ENCODE measurements at regions not wholly inside any gene's neighbourhood (a gene's known extent, or its start where the extent isn't known, plus 50 kb on each side); places are given as distances from the start of the nearest gene placed in this dataset.

DNA sequence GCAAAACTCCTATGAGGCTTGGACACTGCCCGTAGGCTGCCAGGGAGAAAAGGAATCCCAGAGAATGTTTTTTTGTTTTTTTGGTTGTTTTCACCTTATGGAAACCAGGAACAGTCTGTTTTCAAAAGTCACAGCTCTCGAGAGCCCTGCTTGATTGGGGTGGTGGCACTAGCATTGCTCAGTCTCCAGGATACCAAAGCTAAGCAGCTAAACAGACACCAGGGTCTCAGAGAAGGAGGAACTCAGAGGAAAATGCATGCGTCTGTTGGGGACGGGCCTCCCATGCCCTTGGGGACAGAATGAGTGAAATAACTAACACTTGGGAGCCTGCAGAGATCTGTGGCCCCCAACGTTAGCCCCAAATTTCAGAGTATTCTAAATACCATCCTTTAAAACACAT, 178.8 kb downstream of the SOX9 start:
- Histone ChIP-seq H3K27me3 (no peaks in the 10 kb centered on the region), H3K9me3 (no peaks in the 10 kb centered on the region), H3K4me3 (no peak overlapping the region), H3K4me1 (peaks cover 0 to 11% of the 10 kb centered on the region in 2 donors), H3K27ac (no peak overlapping the region), H3K36me3 (no peaks in the 10 kb centered on the region)
- no peak for DNase-seq (ENCODE audit: low spot score)
- no peak for TF ChIP-seq CTCF (IDR thresholded peaks at IDR 0.05)

DNA sequence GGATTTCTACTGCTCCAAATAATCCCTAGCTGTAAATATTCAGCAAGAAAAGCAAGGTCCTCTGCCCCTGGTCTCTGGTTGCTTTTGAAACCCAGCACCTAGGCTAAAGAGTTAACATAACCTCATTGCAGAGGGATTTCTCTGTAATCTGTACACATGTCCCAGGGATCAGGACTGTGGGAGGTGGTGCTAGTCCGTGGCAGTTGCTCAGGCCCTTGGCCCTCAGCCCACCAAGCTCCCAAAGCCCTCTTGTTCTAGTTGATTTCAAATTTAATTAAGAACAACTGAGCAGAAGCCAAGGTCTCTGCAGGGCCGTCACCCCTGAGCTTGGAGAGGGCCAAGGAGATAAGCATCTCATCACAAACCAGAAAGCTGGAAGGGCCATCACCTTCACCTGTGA, 181.1 kb downstream of the SOX9 start:
- Histone ChIP-seq H3K9me3 (no peaks in the 10 kb centered on the region), H3K4me1 (peaks cover 0 to 11% of the 10 kb centered on the region in 2 donors), H3K27me3 (no peaks in the 10 kb centered on the region), H3K27ac (no peak overlapping the region), H3K4me3 (no peak overlapping the region), H3K36me3 (no peaks in the 10 kb centered on the region)
- no peak for TF ChIP-seq CTCF (IDR thresholded peaks at IDR 0.05)
- no peak for DNase-seq (ENCODE audit: low spot score)

GRCh38 chr17:72302735-72303134, 181.9 kb downstream of the SOX9 start:
- TF ChIP-seq CTCF (IDR thresholded peaks at IDR 0.05) = no peak

GRCh38 chr17:72303787-72304733, 183.2 kb downstream of the SOX9 start:
- no peaks in the 10 kb centered on the region for H3K4me1 ChIP-seq
- H3K27me3 ChIP-seq = no peaks in the 10 kb centered on the region
- no peak overlapping the region for H3K4me3 ChIP-seq
- no peak for DNase-seq (ENCODE audit: low spot score)
- TF ChIP-seq CTCF (IDR thresholded peaks at IDR 0.05) = no peak
- H3K36me3 ChIP-seq = no peaks in the 10 kb centered on the region
- no peak overlapping the region for H3K27ac ChIP-seq
- no peaks in the 10 kb centered on the region for H3K9me3 ChIP-seq

More at GRCh38 chr17:72302735-72303134, 181.9 kb downstream of the SOX9 start:
- no peaks in the 10 kb centered on the region for H3K9me3 ChIP-seq
- DNase-seq (ENCODE audit: low spot score) = no peak
- no peaks in the 10 kb centered on the region for H3K27me3 ChIP-seq
- H3K36me3 ChIP-seq = no peaks in the 10 kb centered on the region
- H3K4me3 ChIP-seq = no peak overlapping the region
- H3K27ac ChIP-seq = no peak overlapping the region
- peaks cover 0 to 2% of the 10 kb centered on the region in 2 donors for H3K4me1 ChIP-seq

DNA sequence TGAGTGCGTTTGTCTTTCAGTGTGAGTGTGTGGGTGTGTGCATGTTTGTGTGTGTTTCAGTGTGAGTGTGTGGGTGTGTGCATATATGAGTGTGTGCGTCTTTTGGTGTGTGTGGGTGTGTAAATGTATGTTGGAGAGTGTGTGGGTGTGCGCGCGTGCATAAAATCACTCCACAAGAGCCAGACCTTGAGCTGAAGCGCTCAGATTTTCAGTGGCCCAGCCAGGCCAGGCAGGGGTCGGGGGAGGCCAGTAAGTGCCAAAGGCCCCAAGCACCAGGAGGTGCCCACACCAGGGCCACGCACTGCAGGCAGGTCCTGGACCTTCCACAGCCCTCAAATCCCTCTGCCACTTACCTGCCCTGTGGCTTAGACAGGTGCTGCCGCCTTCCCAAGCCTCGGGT, 184.0 kb downstream of the SOX9 start:
- no peaks in the 10 kb centered on the region for H3K4me1 ChIP-seq
- no peaks in the 10 kb centered on the region for H3K27me3 ChIP-seq
- no peak for TF ChIP-seq CTCF (IDR thresholded peaks at IDR 0.05)
- H3K27ac ChIP-seq = no peak overlapping the region
- no peaks in the 10 kb centered on the region for H3K9me3 ChIP-seq
- no peak overlapping the region for H3K4me3 ChIP-seq
- DNase-seq (ENCODE audit: low spot score) = no peak
- no peaks in the 10 kb centered on the region for H3K36me3 ChIP-seq
